HCEC 1CT (cell line): ENCODE measurements at regions not wholly inside any gene's neighbourhood (a gene's known extent, or its start where the extent isn't known, plus 50 kb on each side); places are given as distances from the start of the nearest gene placed in this dataset.
"Not testable (repeated sequence)": the region's sequence is repeated elsewhere in the genome, so short reads cannot be mapped to it uniquely, and the experiment has no call there.

Source experiments
- DNase-seq: peaks from one replicate; pipeline ENCODE4 v3.0.0-alpha.2; 2017

DNA sequence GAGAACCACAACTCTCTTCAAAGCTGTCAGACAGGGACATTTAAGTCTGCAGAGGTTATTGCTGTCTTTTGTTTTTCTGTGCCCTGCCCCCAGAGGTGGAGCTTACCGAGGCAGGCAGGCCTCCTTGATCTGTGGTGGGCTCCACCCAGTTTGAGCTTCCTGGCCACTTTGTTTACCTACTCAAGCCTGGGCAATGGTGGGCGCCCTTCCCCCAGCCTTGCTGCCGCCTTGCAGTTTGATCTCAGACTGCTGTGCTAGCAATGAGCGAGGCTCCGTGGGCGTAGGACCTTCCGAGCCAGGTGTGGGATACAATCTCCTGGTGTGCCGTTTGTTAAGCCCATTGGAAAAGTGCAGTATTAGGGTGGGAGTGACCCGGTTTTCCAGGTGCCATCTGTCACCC is 822.1 kb downstream of the KCNMA1 start:
- not testable (repeated sequence) for DNase-seq

GRCh38 chr10:76811430-76811829 is 826.2 kb downstream of the KCNMA1 start:
- DNase-seq, result no peak

DNA sequence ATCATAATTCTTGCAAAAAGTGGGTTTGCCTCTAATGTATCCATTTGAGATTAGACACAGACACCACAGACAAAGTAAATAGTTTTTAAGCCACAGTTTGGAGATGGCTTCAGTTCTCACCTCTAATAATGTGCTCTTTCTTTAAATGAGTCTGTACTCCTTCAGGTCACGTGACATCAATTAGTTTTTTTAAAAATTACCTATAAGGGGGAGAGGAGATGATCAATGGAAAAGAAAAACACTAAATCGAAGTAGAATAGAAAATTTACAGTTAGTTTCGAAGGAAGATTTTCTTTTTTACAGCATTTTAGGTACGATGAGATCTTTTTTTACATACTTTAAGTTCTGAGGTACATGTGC is 849.2 kb downstream of the KCNMA1 start:
- DNase-seq, result no peak

GRCh38 chr10:76787746-76788451 is 849.7 kb downstream of the KCNMA1 start:
- no peak for DNase-seq

- no peak for DNase-seq
Observed at GRCh38 chr10:76786504-76787072, 851.0 kb downstream of the KCNMA1 start.

GRCh38 chr10:76784076-76784475 is 853.5 kb downstream of the KCNMA1 start:
- no peak for DNase-seq

GRCh38 chr10:76779796-76780301 is 857.8 kb downstream of the KCNMA1 start:
- DNase-seq, result no peak

- no peak for DNase-seq
Observed at GRCh38 chr10:76778914-76779795, 858.5 kb downstream of the KCNMA1 start.

DNA sequence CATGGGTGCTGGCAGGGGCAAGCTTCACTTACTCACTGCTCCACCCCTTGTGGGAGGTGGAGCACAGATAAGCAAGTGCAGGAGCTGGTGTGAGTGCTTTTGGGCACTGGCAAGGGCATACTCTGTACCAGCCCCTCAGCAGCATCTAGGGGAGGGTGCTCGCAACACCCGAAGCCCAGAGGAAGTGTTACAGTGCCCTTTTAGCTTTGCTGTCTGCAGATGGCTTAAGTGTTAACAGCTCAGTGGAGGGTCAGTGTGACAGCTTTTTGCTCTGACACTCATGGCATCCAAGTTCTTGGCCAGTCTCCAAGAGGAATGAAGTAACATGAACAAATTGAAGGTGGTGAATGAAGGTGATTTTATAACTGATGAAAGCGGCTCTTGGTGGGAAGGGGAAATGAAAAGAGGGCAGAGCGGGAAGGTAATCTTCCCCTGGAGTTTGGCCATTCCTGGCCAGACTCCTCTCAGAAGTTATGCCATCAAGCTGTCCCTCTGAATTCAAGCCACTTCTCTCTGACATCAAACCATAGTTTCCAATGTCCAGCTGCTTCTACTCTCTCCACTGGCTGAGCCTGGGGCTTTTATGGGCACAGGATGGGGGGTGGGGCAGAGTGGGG is 862.5 kb downstream of the KCNMA1 start:
- no peak for DNase-seq

DNA sequence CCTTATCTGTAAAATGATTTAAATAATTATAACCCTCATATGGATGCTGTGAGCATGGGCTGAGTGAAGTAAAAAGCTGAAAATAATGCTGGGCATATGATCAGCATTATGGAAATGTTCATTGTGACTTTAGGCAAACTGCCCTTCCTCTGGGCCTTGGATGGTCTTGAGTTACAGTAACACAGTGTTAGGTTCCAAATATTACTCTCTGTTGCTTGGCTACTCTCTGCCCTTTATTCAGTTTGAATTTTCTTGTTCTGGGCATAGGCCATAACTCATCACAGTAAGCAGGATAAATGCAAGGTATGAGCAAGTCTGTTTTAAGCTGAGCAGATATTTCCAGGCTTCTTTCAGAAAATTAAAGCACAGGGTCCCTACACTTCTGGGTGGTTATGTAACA is 868.0 kb downstream of the KCNMA1 start:
- DNase-seq, result no peak

GRCh38 chr10:76769161-76769560 is 868.4 kb downstream of the KCNMA1 start:
- DNase-seq, result no peak

DNA sequence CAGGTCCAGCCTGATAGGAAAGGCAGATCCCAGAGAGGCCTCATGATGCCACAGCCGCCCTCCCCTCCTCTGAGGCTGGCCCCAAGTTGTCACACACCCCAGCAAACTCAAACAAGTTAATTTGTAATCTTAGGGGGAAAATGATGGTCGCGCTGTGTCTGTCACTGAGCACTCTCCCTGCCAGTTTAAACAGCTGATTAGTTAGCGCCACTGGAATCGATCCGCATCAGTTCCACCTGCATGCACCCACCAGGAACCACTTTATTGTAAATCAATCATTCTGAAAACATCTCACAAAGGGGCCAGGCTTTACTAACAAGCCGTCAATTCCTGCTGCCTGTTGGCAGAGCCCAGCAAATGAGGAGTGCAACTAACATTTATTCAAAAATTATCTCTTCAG is 870.9 kb downstream of the KCNMA1 start:
- DNase-seq, result no peak

GRCh38 chr10:76764921-76765320 is 872.7 kb downstream of the KCNMA1 start:
- DNase-seq, result not testable (repeated sequence)

- no peak for DNase-seq
Observed at GRCh38 chr10:76764177-76764576, 873.4 kb downstream of the KCNMA1 start.

- DNase-seq, result no peak
Observed at GRCh38 chr10:76763376-76763775, 874.2 kb downstream of the KCNMA1 start.

- DNase-seq, result no peak
Observed at GRCh38 chr10:76759681-76760080, 877.9 kb downstream of the KCNMA1 start.

DNA sequence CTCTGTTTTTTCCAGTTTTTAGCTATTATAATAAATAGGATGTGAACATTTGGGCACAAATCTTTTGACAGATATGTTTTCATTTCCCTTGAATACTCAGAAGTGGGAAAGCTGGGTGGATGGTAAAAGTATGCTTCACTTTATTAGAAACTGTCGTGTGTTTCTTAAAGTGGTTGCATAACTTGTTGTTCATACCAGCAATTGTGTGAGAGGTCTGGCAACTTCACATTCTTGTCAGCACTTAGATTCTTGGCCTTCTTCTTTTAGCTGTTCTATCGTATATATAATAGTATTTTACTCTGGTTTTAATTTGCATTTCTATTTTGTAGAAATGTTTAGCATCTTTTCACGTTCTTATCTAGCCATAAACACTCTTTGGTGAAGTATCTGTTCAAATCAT is 894.4 kb downstream of the KCNMA1 start:
- DNase-seq, result no peak

DNA sequence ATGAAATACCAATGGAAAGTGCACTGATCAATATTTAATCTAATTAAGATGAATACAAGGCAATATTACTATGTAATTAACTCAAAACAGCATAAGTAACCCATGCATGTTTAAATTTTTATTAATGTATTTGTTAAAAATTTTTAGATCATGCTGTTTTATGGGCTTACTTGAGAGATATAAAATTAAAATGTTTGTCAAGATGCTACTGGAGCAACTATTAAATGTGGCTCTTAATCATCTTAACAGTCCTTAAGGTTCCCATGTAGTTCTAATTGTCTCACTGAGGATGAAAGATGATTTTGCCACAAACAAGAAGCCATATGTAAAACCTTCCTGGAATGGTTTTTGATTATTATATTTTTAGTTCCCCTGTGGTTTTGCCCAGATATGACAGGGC is 897.1 kb downstream of the KCNMA1 start:
- DNase-seq, result no peak

- no peak for DNase-seq
Observed at GRCh38 chr10:76738991-76739390, 898.6 kb downstream of the KCNMA1 start.

- DNase-seq, result no peak
Observed at GRCh38 chr10:76736815-76737618, 900.6 kb downstream of the KCNMA1 start.

- no peak for DNase-seq
Observed at GRCh38 chr10:76736392-76736791, 901.2 kb downstream of the KCNMA1 start.

DNA sequence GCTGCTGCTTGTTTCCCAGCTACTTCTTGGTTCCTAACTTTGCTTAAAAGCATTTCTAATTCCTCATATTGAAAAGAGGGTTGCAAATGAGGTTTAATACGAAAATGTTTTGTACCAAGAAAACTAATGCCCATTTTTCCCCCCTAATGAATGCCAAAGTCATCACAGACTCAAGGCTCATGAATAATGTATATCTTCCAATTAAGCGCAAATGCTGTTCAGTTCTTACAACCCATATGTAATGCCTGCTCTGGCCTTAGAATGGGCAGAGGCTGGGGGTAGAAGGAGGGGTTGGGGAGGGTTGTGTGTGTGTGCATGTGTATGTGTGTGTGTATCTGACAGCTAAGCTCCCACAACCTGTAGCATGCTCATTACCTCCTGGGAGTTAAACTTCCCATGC is 901.7 kb downstream of the KCNMA1 start:
- DNase-seq, result no peak
